HepG2 (cell line): ENCODE measurements at regions not wholly inside any gene's neighbourhood (a gene's known extent, or its start where the extent isn't known, plus 50 kb on each side); places are given as distances from the start of the nearest gene placed in this dataset.

Source experiments
- ATAC-seq: fragments of 200-7000 bp; cut with Tn5 transposase; 3 replicates; pipeline ENCODE4 v1.9.1; 2020; ENCODE audit warnings: mild to moderate bottlenecking, moderate library complexity
- BruUV-seq: library from RNA; stranded (reverse); fragments of 400-500 nt; replicated peaks from 2 replicates; lab custom pipeline; 2021; lab: Mats Ljungman, UMichigan
- CTCF ChIA-PET: fragments of 300-600 bp; formaldehyde crosslinking; extraction: SDS; loops from one replicate; lab custom pipeline; 2021; ENCODE audit warnings: low total read pairs, inconsistent platforms, low intra/inter-chr PET ratio; lab: Yijun Ruan, JAX
- POLR2A ChIA-PET: fragments of 350-600 bp; sonication (Branson Sonifier 250); formaldehyde crosslinking; loops from one replicate; lab custom pipeline; 2020; ENCODE audit warnings: antibody characterized with exemption, inconsistent platforms; lab: Yijun Ruan, JAX
- DNase-seq: peaks from one replicate; pipeline ENCODE4 v3.0.0-alpha.2; 2015; ENCODE audit warnings: low spot score
- FAIRE-seq: peaks from 3 replicates; lab custom pipeline; 2011; peaks lifted over from hg19 to GRCh38; lab: Jason Lieb, UNC
- H2AFZ ChIP-seq: one replicate; pipeline ENCODE4 v1.6.1; 2011; ENCODE audit warnings: low read length, inconsistent platforms
- H3K27ac ChIP-seq: fragments of 300-600 bp; 3 replicates; pipeline ENCODE4 v1.8.0; 2011; ENCODE audit warnings: mixed run types, mild to moderate bottlenecking, mixed read lengths, low read length, inconsistent platforms; ENCODE audit not compliant: insufficient read depth; ENCODE audit errors: extremely low read length
- H3K27me3 ChIP-seq, 2 experiments: fragments of 200-600 bp in 1 of 2; 2 replicates in 1 of 2; 3 replicates in 1 of 2; pipeline versions ENCODE4 v1.6.0 to v1.8.0; 2011; ENCODE audit warnings: low read length in 2 of 2, mild to moderate bottlenecking in 2 of 2, moderate library complexity in 2 of 2, inconsistent platforms in 1 of 2; ENCODE audit not compliant: insufficient read depth in 2 of 2, control insufficient read depth in 1 of 2
- H3K36me3 ChIP-seq, 2 experiments: fragments of 200-600 bp in 1 of 2; replicated peaks in 1 of 2; 2 replicates in 1 of 2; 3 replicates in 1 of 2; pipeline versions ENCODE4 v1.5.1 to v1.8.0; 2011; ENCODE audit warnings: low read length in 2 of 2, inconsistent platforms in 1 of 2; ENCODE audit not compliant: insufficient read depth in 2 of 2, control insufficient read depth in 1 of 2
- H3K4me1 ChIP-seq: 2 replicates; pipeline ENCODE4 v1.5.1; 2012; ENCODE audit warnings: low read length, inconsistent platforms; ENCODE audit not compliant: insufficient read depth
- H3K4me2 ChIP-seq: 2 replicates; pipeline ENCODE4 v1.6.0; 2011; ENCODE audit warnings: low read depth, low read length, inconsistent platforms
- H3K4me3 ChIP-seq, 3 experiments: fragments of 200-600 bp in 1 of 3; sonication (generic), shearing (Covaris generic) in 1 of 3; replicated peaks in 1 of 3; 2 replicates each; pipeline ENCODE4 v1.5.1; 2011 to 2016; ENCODE audit warnings: low read length in 3 of 3, inconsistent platforms in 2 of 3, low read depth in 2 of 3, mild to moderate bottlenecking in 2 of 3, control low read depth in 1 of 3, mixed read lengths in 1 of 3; ENCODE audit not compliant: insufficient read depth in 1 of 3
- H3K79me2 ChIP-seq: one replicate; pipeline ENCODE4 v1.6.1; 2011; ENCODE audit warnings: low read length, inconsistent platforms; ENCODE audit not compliant: insufficient read depth
- H3K9ac ChIP-seq: 2 replicates; pipeline ENCODE4 v1.6.0; 2011; ENCODE audit warnings: mild to moderate bottlenecking, low read depth, low read length, inconsistent platforms; ENCODE audit not compliant: insufficient read depth
- H3K9me3 ChIP-seq: 2 replicates; pipeline ENCODE4 v1.5.1; 2012; ENCODE audit warnings: mild to moderate bottlenecking, low read length
- H4K20me1 ChIP-seq: 2 replicates; pipeline ENCODE4 v1.6.0; 2011; ENCODE audit warnings: inconsistent platforms, mild to moderate bottlenecking, low read length, moderate library complexity; ENCODE audit not compliant: insufficient read depth
- ATF7 ChIP-seq, 2 experiments: fragments of 450-650 bp in 1 of 2; sonication (generic) in 1 of 2; formaldehyde crosslinking in 1 of 2; IDR thresholded peaks; 2 replicates each; pipeline versions ENCODE4 v1.4.0 to v1.6.1; 2016 to 2020; ENCODE audit warnings: antibody characterized with exemption in 1 of 2, mild to moderate bottlenecking in 1 of 2, missing genetic modification reagents in 1 of 2
- FOSL2 ChIP-seq: sonication (generic); formaldehyde crosslinking; IDR thresholded peaks from 2 replicates; pipeline ENCODE4 v1.4.0; 2020; ENCODE audit warnings: missing genetic modification reagents
- FOXA1 ChIP-seq, 2 experiments: fragments of 450-650 bp in 1 of 2; sonication (generic) in 1 of 2; formaldehyde crosslinking in 1 of 2; IDR thresholded peaks; 2 replicates each; pipeline versions ENCODE4 v1.4.0 to v1.6.1; 2016 to 2020; ENCODE audit warnings: missing genetic modification reagents in 1 of 2
- HNF4G ChIP-seq, 2 experiments: sonication (generic) in 1 of 2; formaldehyde crosslinking in 1 of 2; IDR thresholded peaks; 2 replicates each; pipeline versions ENCODE4 v1.4.0 to v1.6.1; 2011 to 2020; ENCODE audit warnings: borderline replicate concordance in 2 of 2, low read depth in 2 of 2, mild to moderate bottlenecking in 2 of 2, low read length in 1 of 2, missing genetic modification reagents in 1 of 2, moderate library complexity in 1 of 2
- NFE2L1 ChIP-seq: sonication (generic); formaldehyde crosslinking; IDR thresholded peaks from 2 replicates; pipeline ENCODE4 v1.4.0; 2020; ENCODE audit warnings: missing genetic modification reagents, mild to moderate bottlenecking, borderline replicate concordance
- POGK ChIP-seq: sonication (generic); formaldehyde crosslinking; conservative IDR thresholded peaks from 2 replicates; pipeline ENCODE4 v1.8.0; 2022; ENCODE audit warnings: mild to moderate bottlenecking, moderate library complexity, missing genetic modification reagents
- PPARG ChIP-seq: conservative IDR thresholded peaks from 2 replicates; pipeline ENCODE4 v1.6.1; 2016; ENCODE audit warnings: missing biosample characterization, missing genetic modification reagents
- RNF219 ChIP-seq: sonication (generic); formaldehyde crosslinking; IDR thresholded peaks from 2 replicates; pipeline ENCODE4 v1.5.0; 2020; ENCODE audit warnings: mild to moderate bottlenecking, missing genetic modification reagents
- SP140L ChIP-seq: sonication (generic); formaldehyde crosslinking; IDR thresholded peaks from 2 replicates; pipeline ENCODE4 v1.4.0; 2020; ENCODE audit warnings: missing genetic modification reagents, borderline replicate concordance
- TAF15 ChIP-seq: fragments of 200-400 bp; formaldehyde crosslinking; IDR thresholded peaks from one replicate; pipeline ENCODE4 v1.6.1; 2018; ENCODE audit warnings: mild to moderate bottlenecking, low read depth, low read length; ENCODE audit not compliant: poor library complexity, severe bottlenecking
- ZNF20 ChIP-seq: sonication (generic); formaldehyde crosslinking; IDR thresholded peaks from 2 replicates; pipeline ENCODE4 v1.4.0; 2020; ENCODE audit warnings: mild to moderate bottlenecking, moderate library complexity, missing genetic modification reagents
- ZNF354B ChIP-seq: sonication (generic); formaldehyde crosslinking; IDR thresholded peaks from 2 replicates; pipeline ENCODE4 v1.8.0; 2022; ENCODE audit warnings: mild to moderate bottlenecking, missing genetic modification reagents
- ZNF576 ChIP-seq: sonication (generic); formaldehyde crosslinking; IDR thresholded peaks from 2 replicates; pipeline ENCODE4 v1.4.0; 2020; ENCODE audit warnings: mild to moderate bottlenecking, missing genetic modification reagents
- WGBS: methylation state at CpG from one replicate; pipeline ENCODE4 v1.1.6; 2017; ENCODE audit warnings: low lambda C conversion rate; 5-methylcytosine and 5-hydroxymethylcytosine counted together
- in situ Hi-C: cut with HindIII; loops from 2 replicates; pipeline ENCODE4 v1.10.0; 2017; ENCODE audit warnings: low pct_unique_long_range_greater_than_20kb; ENCODE audit not compliant: extremely low pct_ligation_motif_present
- intact Hi-C: fragments of 100-400 bp; cut with micrococcal nuclease; formaldehyde crosslinking; loops from one replicate; pipeline ENCODE4 v1.10.0; 2022; ENCODE audit not compliant: unreplicated experiment

GRCh38 chr3:30551927-30552326 is 54.5 kb upstream of the TGFBR2 start:
- no peak for TF ChIP-seq HNF4G (IDR thresholded peaks at IDR 0.05; ENCODE audit: borderline replicate concordance, low read depth, low read length)
- TF ChIP-seq HNF4G (CRISPR knock-in tag; IDR thresholded peaks at IDR 0.05; ENCODE audit: borderline replicate concordance, low read depth): no peak
- TF ChIP-seq RNF219: no peak
- no peak for TF ChIP-seq FOXA1 (IDR thresholded peaks at IDR 0.05)
- TF ChIP-seq FOXA1 (CRISPR knock-in tag; IDR thresholded peaks at IDR 0.05): no peak
- TF ChIP-seq PPARG (CRISPR knock-in tag): no peak
- no peak for TF ChIP-seq POGK (CRISPR knock-in tag)
- no peak for TF ChIP-seq ZNF20
- no peak for TF ChIP-seq NFE2L1 (CRISPR knock-in tag)
- no peak for TF ChIP-seq FOSL2 (CRISPR knock-in tag)
- TF ChIP-seq TAF15: no peak
- no peak for TF ChIP-seq SP140L (CRISPR knock-in tag)
- TF ChIP-seq ZNF354B (CRISPR knock-in tag): no peak
- TF ChIP-seq ATF7 (IDR thresholded peaks at IDR 0.05): no peak
- no peak for TF ChIP-seq ATF7 (CRISPR knock-in tag; IDR thresholded peaks at IDR 0.05)
- no peak for TF ChIP-seq ZNF576
- TF ChIP-seq, all 625 proteins: peak for 0
- 91% methylated on average over 1 of the region's 1 CpG for WGBS
- Histone ChIP-seq H3K27ac (no peak overlapping the region), H3K4me2 (no peak overlapping the region), H3K9me3 (no peaks in the 10 kb centered on the region), H3K9ac (no peak overlapping the region), H4K20me1 (no peaks in the 10 kb centered on the region), H2AFZ (no peak overlapping the region), H3K4me1 (peaks cover 26% of the 10 kb centered on the region), H3K36me3 (no peaks in the 10 kb centered on the region), H3K27me3 (no peaks in the 10 kb centered on the region), H3K4me3 (no peak overlapping the region), H3K79me2 (no peaks in the 10 kb centered on the region)
- POLR2A ChIA-PET: no interaction called here
- in situ Hi-C loops: no loop called here
- DNase-seq (no peak), FAIRE-seq (no peak), ATAC-seq (no peak)
- intact Hi-C loops: no loop called here
- BruUV-seq: no TSS peak
- CTCF ChIA-PET: no interaction called here
